ENCODE measurements at regions not wholly inside any gene's neighbourhood (a gene's known extent, or its start where the extent isn't known, plus 50 kb on each side); places are given as distances from the start of the nearest gene placed in this dataset.

DNA sequence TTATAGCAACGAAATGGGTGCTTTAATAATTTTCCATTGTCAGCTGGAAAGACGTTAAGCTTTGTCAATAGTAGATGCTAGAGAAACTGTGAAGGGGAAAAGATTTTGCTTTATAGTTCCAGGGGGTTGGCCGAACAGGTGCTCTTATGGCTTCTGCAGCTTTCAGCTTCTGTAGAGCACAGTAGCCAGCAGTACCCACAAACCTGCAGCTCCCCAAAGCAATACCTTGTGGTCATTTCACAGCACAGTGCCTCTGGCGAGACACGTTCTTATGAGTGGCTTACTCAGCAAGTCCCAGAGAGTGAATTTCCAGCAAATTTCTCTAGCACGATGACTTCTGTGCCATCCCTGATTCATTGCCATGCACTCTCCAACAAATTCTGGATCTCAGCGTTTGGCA, 416.3 kb upstream of the ATP2B1 start (continued):
- no peak for TF ChIP-seq ZNF207 (IDR thresholded peaks at IDR 0.05; ENCODE audit: borderline replicate concordance)
- no peak for TF ChIP-seq POLR2AphosphoS5 (IDR thresholded peaks at IDR 0.05; ENCODE audit: low read length)
- TF ChIP-seq HCFC1 (IDR thresholded peaks at IDR 0.05; ENCODE audit: low read length), result no peak

- Histone ChIP-seq H3K36me3 (ENCODE audit: control insufficient read depth in 2 of 2, insufficient read depth in 2 of 2, low read length in 1 of 2) (no peaks in the 10 kb centered on the region), H2AFZ (ENCODE audit: control insufficient read depth, low read depth, low read length) (no peak overlapping the region), H3K9ac (ENCODE audit: control insufficient read depth, insufficient read depth, low read length) (no peak overlapping the region), H3K4me3 (no peak overlapping the region), H3K27me3 (replicated peaks in 1 of 2; ENCODE audit: control insufficient read depth in 2 of 2, insufficient read depth in 2 of 2, low read length in 1 of 2) (no peaks in the 10 kb centered on the region), H3K79me2 (ENCODE audit: control insufficient read depth, insufficient read depth, low read length) (no peaks in the 10 kb centered on the region), H3K9me3 (replicated peaks; ENCODE audit: control insufficient read depth, insufficient read depth, low read length) (no peaks in the 10 kb centered on the region; the same call in 2 of the 3 replicates), H3K4me1 (ENCODE audit: control insufficient read depth, insufficient read depth, low read length) (no peaks in the 10 kb centered on the region), H3K27ac (ENCODE audit: control insufficient read depth, insufficient read depth) (no peak overlapping the region), H4K20me1 (ENCODE audit: control insufficient read depth, insufficient read depth) (no peaks in the 10 kb centered on the region), H3K4me2 (ENCODE audit: control insufficient read depth, insufficient read depth) (no peak overlapping the region)
- POLR2A ChIA-PET, result no interaction called here
- CTCF ChIA-PET, result no interaction called here
- 59% methylated on average over 2 of the region's 2 CpGs for WGBS (ENCODE audit: insufficient coverage, insufficient replicate concordance, low lambda C conversion rate, missing lambda C conversion rate)
- SMC1A ChIA-PET (ENCODE audit: uncharacterized antibody, unreplicated experiment), result no interaction called here
- RAD21 ChIA-PET (ENCODE audit: unreplicated experiment), result no interaction called here
- DNase-seq (ENCODE audit: low read depth, low spot score) (no peak), ATAC-seq (peak; percentile 69), FAIRE-seq (no peak)
- TF ChIP-seq JUNB (IDR thresholded peaks at IDR 0.05) (no peak), CBX5 (IDR thresholded peaks at IDR 0.05; ENCODE audit: low read depth) (no peak), ZNF687 (IDR thresholded peaks at IDR 0.05) (no peak), ATF3 (IDR thresholded peaks at IDR 0.05; ENCODE audit: borderline replicate concordance, extremely low read depth, low read depth, low read length) (no peak), CHD1 (IDR thresholded peaks at IDR 0.05; ENCODE audit: low read depth, low read length) (no peak), SPI1 (IDR thresholded peaks at IDR 0.05; ENCODE audit: borderline replicate concordance, insufficient read depth, low read depth, low read length) (no peak; the same call in 1 of the 2 replicates), IRF4 (IDR thresholded peaks at IDR 0.05; ENCODE audit: low read depth, low read length) (no peak), BCLAF1 (IDR thresholded peaks at IDR 0.05) (no peak), ETV6 (conservative IDR thresholded peaks at IDR 0.05 in 1 of 2, IDR thresholded peaks at IDR 0.05 in 1 of 2; ENCODE audit: borderline replicate concordance in 1 of 2, low read depth in 1 of 2) (no peak), SIX5 (IDR thresholded peaks at IDR 0.05; ENCODE audit: low read depth, low read length, severe bottlenecking) (no peak), NR2F1 (conservative IDR thresholded peaks at IDR 0.05) (no peak)
- no TSS peak for BruUV-seq (replicated peaks)
- intact Hi-C loops (cut with micrococcal nuclease; ENCODE audit: unreplicated experiment) (no loop called here), in situ Hi-C loops (cut with MboI) (no loop called here)
Measured at GRCh38 chr12:90124289-90124688, 415.7 kb upstream of the ATP2B1 start.

Data from GM12878 (cell line).